Testis (tissue), 2 donors: ENCODE measurements at regions not wholly inside any gene's neighbourhood (a gene's known extent, or its start where the extent isn't known, plus 50 kb on each side); places are given as distances from the start of the nearest gene placed in this dataset.
A peak's percentile ranks its signal among the peaks of the same experiment; 100 is the strongest.

Experiments
- DNase-seq: peaks from one replicate; pipeline ENCODE4 v3.0.0-alpha.2; 2019
- H3K27ac ChIP-seq, 2 donors: fragments of 200-600 bp; sonication (generic); one replicate each; pipeline ENCODE4 v1.5.1; 2019
- H3K27me3 ChIP-seq: fragments of 200-600 bp; sonication (generic); one replicate; pipeline ENCODE4 v1.5.1; 2019
- H3K36me3 ChIP-seq: fragments of 200-600 bp; sonication (generic); one replicate; pipeline ENCODE4 v1.5.1; 2017; ENCODE audit warnings: low read depth; ENCODE audit errors: missing control alignments
- H3K4me1 ChIP-seq: fragments of 200-600 bp; sonication (generic); one replicate; pipeline ENCODE4 v1.5.1; 2019
- H3K4me3 ChIP-seq, 2 donors: fragments of 200-600 bp; sonication (generic); one replicate each; pipeline ENCODE4 v1.5.1; 2017 to 2019
- H3K9me3 ChIP-seq: fragments of 200-600 bp; sonication (generic); one replicate; pipeline ENCODE4 v1.5.1; 2017
- CTCF ChIP-seq, 3 experiments: fragments of 450-650 bp in 2 of 3; fragments of 200-600 bp in 1 of 3; sonication (generic) in 1 of 3; IDR thresholded peaks; one replicate each; pipeline ENCODE4 v1.5.1; 2016 to 2019; ENCODE audit warnings: antibody characterized with exemption in 3 of 3, mild to moderate bottlenecking in 2 of 3, moderate library complexity in 1 of 3
- POLR2A ChIP-seq: fragments of 450-650 bp; IDR thresholded peaks from one replicate; pipeline ENCODE4 v1.6.1; 2017; ENCODE audit warnings: antibody characterized with exemption, mild to moderate bottlenecking, moderate library complexity
- WGBS, 2 donors: methylation state at CpG; one replicate each; pipeline ENCODE4 v1.1.5; 2018; 5-methylcytosine and 5-hydroxymethylcytosine counted together
- intact Hi-C: fragments of 100-400 bp; cut with DNase I; formaldehyde crosslinking; loops from one replicate; pipeline ENCODE4 v1.15.1; 2023; ENCODE audit warnings: low total_unique reads

GRCh38 chr6:165906-166305 is 126.4 kb upstream of the DUSP22 start:
- no peak overlapping the region for H3K27ac ChIP-seq
- no peaks in the 10 kb centered on the region for H3K9me3 ChIP-seq
- no peak overlapping the region for H3K4me3 ChIP-seq
- no peak for DNase-seq
- TF ChIP-seq POLR2A (no peak), CTCF (IDR thresholded peaks at IDR 0.05) (no peak)
- H3K4me1 ChIP-seq, result no peaks in the 10 kb centered on the region
- H3K27me3 ChIP-seq, result no peaks in the 10 kb centered on the region
- intact Hi-C loops, result no loop called here
- H3K36me3 ChIP-seq, result no peaks in the 10 kb centered on the region

GRCh38 chr6:168865-169455 is 123.3 kb upstream of the DUSP22 start:
- WGBS, 2 donors, result 44% methylated on average over 3 of the region's 3 CpGs
- Histone ChIP-seq H3K9me3 (no peaks in the 10 kb centered on the region), H3K27ac (no peak overlapping the region), H3K4me3 (no peak overlapping the region), H3K36me3 (no peaks in the 10 kb centered on the region), H3K27me3 (no peaks in the 10 kb centered on the region), H3K4me1 (no peaks in the 10 kb centered on the region)
- TF ChIP-seq POLR2A, result no peak
- TF ChIP-seq CTCF (IDR thresholded peaks at IDR 0.05), result peak; percentile 30 to 61 (median 51)
- no peak for DNase-seq
- intact Hi-C loops, result no loop called here

- Histone ChIP-seq H3K4me1 (no peaks in the 10 kb centered on the region), H3K27me3 (no peaks in the 10 kb centered on the region), H3K4me3 (no peak overlapping the region), H3K27ac (no peak overlapping the region), H3K9me3 (no peaks in the 10 kb centered on the region), H3K36me3 (no peaks in the 10 kb centered on the region)
- intact Hi-C loops, result no loop called here
- 88 to 95% methylated on average over 1 of the region's 1 CpG for WGBS, 2 donors
- DNase-seq, result no peak
- no peak for TF ChIP-seq CTCF (IDR thresholded peaks at IDR 0.05)
- TF ChIP-seq POLR2A, result no peak
Measured at GRCh38 chr6:174036-174435, 118.3 kb upstream of the DUSP22 start.

GRCh38 chr6:175680-176079 is 116.6 kb upstream of the DUSP22 start:
- Histone ChIP-seq H3K27ac (no peak overlapping the region), H3K4me3 (no peak overlapping the region), H3K4me1 (no peaks in the 10 kb centered on the region), H3K36me3 (no peaks in the 10 kb centered on the region), H3K27me3 (no peaks in the 10 kb centered on the region), H3K9me3 (no peaks in the 10 kb centered on the region)
- intact Hi-C loops, result no loop called here
- 82 to 83% methylated on average over 2 of the region's 2 CpGs for WGBS, 2 donors
- DNase-seq, result no peak
- no peak for TF ChIP-seq CTCF (IDR thresholded peaks at IDR 0.05)
- TF ChIP-seq POLR2A, result no peak

GRCh38 chr6:176766-177165 is 115.5 kb upstream of the DUSP22 start:
- 77 to 78% methylated on average over 7 of the region's 7 CpGs for WGBS, 2 donors
- no peak for DNase-seq
- no peaks in the 10 kb centered on the region for H3K4me1 ChIP-seq
- H3K27ac ChIP-seq, result no peak overlapping the region
- no peak overlapping the region for H3K4me3 ChIP-seq
- H3K36me3 ChIP-seq, result no peaks in the 10 kb centered on the region
- H3K9me3 ChIP-seq, result no peaks in the 10 kb centered on the region
- no peaks in the 10 kb centered on the region for H3K27me3 ChIP-seq
- intact Hi-C loops, result no loop called here
- TF ChIP-seq POLR2A (no peak), CTCF (IDR thresholded peaks at IDR 0.05) (no peak)
